ENCODE measurements at regions not wholly inside any gene's neighbourhood (a gene's known extent, or its start where the extent isn't known, plus 50 kb on each side); places are given as distances from the start of the nearest gene placed in this dataset.

- TF ChIP-seq POLR2A (IDR thresholded peaks at IDR 0.05) (no peak), CTCF (IDR thresholded peaks at IDR 0.05) (no peak)
These were observed 273.2 kb upstream of the PARD3B start for GRCh38 chr2:204272089-204272488.
